NCI-H2081 treated with DMSO at 0.1 percent for 48 hours (cell line): ENCODE measurements at regions not wholly inside any gene's neighbourhood (a gene's known extent, or its start where the extent isn't known, plus 50 kb on each side); places are given as distances from the start of the nearest gene placed in this dataset.
"Not testable (repeated sequence)": the region's sequence is repeated elsewhere in the genome, so short reads cannot be mapped to it uniquely, and the experiment has no call there.

Source experiments
- DNase-seq: peaks from one replicate; lab custom pipeline; 2025; lab: John Stamatoyannopoulos, UW

GRCh38 chr6:164107297-164107995 is 692.9 kb downstream of the QKI start:
- no peak for DNase-seq

DNA sequence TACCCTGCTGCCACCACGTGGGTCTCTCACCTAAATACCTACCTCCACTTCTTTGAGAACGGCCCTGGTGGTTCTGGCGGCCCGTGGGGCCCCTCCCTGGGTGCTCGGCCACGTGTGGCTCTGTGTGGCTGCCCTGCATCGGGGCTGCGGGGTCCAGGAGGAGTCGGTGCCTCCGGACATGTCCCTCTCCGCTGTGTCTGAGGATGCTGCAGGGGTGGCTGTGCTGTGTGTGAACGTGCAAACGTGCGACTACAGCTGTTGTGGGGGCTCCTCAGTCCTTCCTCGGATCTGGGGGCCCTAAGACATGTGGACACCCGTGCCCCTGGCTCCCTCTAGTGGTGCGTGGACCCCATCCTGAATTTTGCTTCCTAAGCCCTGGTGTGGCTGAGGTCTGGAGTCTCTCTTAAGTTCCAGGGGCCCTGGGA is 691.8 kb downstream of the QKI start:
- DNase-seq, result no peak

GRCh38 chr6:164105705-164106104 is 691.2 kb downstream of the QKI start:
- DNase-seq, result no peak

GRCh38 chr6:164104432-164104831 is 689.9 kb downstream of the QKI start:
- DNase-seq, result no peak

DNA sequence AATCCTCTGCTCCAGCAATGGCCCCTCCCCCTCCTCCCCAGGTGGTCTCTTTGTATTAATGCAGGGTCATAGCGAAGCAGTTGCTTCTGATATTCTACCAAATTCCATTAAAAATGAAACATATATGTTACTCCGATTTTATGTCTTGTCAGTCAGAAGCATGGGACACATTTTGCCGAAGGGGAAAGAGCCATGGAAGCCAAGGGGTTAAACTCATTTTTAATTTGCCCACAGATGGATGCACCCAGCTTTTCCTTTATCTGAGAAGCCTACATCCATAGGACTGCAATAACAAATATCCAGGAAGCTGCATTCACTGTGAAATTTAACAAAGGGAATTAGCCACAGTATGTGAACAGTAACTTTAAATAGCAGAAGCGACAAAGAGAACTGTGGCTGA is 688.2 kb downstream of the QKI start:
- no peak for DNase-seq

DNA sequence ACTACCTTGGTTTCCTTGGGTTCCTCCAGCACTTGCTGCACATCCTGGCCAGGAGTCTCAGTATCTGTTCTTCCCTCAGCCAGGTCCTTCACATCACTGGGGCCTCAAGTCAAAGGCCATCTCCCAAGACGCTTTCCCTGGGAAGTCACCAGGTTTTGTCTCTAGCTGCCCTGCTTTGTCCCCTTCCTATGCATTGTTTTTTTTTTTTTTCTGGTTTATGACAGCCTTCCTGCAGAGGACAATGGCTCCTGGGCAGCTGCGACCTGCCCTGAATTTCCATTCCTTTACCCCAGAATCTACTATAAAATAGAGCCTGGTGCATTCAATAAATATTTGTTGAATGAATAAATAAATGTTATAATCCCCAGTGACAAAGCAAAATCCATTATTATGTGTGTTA is 687.3 kb downstream of the QKI start:
- no peak for DNase-seq

DNA sequence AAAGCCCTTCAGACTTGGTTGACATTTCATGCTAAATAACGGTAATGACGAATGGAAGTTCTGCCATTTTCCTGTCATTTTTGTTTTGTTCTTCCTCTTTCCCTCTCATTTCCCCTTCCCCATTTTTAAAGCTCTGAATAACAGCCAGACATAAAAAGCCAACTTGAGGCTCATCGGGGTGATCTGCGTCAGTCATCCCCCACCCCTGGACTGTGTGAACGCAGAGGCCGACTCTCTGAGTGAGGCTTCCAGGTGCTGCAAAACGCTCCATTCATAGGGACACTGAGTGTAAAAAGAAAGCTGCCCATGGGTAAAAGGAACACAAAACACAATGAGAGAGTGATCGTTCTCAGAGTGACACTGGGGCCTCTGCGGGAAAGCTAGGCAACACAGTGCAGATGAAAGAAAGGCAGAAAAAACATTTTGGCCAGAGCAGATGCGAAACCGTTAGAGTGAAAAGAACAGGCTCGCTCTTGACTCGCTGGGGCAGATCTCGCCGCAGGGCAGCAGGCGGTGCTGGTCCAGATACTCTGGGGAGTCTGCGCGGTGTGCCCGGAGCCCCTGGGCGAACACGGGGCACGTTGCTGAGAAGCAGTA is 684.8 kb downstream of the QKI start:
- DNase-seq, result no peak

- DNase-seq, result no peak
Measured at GRCh38 chr6:164098857-164099267, 684.3 kb downstream of the QKI start.

GRCh38 chr6:164097551-164098398 is 683.3 kb downstream of the QKI start:
- no peak for DNase-seq

DNA sequence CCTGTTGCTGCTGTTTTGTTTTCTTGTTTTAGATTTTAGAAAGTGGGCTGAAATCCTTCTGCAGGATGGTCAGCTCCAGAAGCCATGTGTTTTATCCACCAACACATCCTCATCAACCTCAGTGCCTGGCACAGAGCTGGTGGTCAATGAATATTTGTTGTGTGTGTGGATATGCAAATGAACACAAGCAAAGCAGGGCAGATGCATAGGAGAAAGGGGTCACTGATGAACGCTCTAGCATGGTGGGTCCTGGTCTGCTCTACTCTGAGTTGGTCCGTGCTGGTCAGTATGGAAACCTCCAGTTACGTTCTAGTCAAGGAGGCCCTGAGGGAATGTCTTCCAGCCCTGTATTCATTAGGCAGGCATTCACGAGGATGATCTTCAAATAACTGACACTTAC is 682.5 kb downstream of the QKI start:
- DNase-seq, result no peak

GRCh38 chr6:164095056-164095455 is 680.5 kb downstream of the QKI start:
- no peak for DNase-seq

- no peak for DNase-seq
Measured at GRCh38 chr6:164087870-164088269, 673.4 kb downstream of the QKI start.

DNA sequence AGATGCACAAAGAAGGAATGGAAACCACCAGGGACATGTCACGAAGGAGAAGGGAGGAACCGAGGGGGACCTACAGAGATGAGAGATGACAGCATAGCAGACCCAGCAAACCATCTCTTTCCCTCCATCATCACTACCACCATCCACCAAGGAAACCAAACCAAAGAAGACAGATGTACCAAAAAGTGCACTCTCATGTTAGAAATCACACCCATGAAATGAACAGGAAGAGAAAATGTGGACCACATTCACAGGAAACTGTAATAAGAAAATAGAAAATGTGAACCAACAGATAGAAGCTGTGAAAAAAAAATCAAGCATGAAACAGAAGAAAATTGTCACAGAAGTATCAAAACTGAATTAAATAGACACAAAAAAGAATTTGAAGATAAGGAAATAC is 672.7 kb downstream of the QKI start:
- DNase-seq, result no peak

DNA sequence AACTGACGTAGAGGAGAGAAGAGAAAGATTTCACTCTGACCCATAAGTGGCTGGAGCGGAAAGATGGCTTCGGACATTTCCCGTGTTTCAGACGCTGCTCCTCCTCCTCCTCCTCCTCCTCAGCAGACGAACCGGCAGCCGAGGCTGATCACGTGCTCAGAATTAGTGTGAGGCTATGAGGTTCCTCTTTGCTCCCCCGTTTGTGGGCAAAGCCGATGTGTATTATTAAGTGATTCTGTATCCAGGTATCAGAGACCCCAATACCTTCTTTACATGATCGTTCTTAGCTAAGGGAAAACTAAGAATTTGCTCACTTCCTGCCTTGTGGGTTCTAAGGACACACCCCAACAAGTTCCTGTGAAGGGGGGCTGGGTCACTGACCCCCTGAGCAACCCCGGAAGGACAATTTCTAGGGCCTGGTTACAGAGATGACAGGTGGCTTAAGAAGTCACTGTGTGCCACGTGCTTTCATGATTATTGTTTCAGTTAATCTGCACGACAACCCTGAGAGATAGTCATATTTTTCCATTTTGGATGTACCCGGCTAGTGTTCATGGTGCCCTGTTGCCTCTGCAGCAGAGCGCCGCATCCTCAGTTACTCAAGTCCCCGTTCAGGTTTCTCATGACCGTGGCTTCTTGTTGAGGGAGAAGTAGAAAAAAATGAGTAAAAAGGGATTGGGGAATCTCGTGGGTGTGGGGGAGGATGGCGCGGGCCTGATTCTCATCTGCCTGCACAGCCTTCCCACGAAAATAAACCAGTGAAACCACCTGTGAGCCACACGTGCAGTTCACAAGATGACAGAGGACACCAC is 671.8 kb downstream of the QKI start:
- no peak for DNase-seq

DNA sequence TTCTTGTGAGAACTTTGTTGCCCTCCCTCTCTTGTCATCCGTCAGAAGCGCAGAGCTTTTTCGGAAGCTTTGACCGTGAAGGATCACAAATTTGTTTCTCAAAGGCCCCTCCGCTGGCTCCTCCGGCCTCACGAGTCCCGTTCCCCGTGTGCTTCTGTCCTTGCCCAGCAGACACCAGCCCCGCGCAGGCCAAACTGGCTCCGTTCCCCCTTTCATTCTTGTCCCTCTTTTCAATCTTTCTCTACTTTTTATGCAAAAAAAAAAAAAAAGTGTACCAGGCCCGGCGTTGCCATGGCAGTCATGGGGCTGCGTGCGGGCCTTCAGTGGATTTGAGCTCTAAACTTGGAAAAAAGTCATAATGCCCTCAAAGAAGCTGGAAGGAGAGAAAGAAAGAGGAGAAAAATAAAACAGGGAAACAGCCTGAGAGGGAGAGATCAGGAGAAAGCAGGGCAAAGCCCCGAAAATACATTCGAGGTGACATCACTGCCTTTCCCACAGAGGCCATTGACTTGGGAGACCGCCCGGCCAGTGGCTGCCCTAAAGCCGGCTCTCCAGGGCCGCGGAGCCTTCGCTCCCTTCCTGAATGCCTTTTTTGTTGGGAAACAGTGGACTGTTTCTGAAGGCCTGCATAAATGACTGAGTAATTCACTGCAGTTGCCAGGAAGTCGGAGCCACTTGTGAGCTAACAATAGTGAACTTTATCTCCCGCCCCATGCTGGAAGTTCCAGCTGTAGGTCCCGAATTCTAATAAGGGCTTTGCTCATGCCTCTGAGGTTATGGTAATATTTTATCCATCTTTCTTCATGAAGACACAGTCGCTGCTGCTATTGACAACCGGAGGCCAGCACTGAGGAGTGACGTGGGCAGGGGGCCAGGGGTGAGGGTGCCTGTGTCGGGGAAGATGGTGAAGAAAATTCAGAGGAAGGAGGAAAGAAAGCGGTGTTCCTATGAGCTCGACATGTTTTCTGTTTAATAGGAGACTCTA is 670.9 kb downstream of the QKI start:
- DNase-seq, result no peak

- DNase-seq, result no peak
Measured at GRCh38 chr6:164079275-164079600, 664.7 kb downstream of the QKI start.

GRCh38 chr6:164078532-164079274 is 664.2 kb downstream of the QKI start:
- no peak for DNase-seq

GRCh38 chr6:164076818-164077532 is 662.5 kb downstream of the QKI start:
- DNase-seq, result not testable (repeated sequence)

- DNase-seq, result no peak
Measured at GRCh38 chr6:164075981-164076615, 661.6 kb downstream of the QKI start.
